ENCODE measurements at regions not wholly inside any gene's neighbourhood (a gene's known extent, or its start where the extent isn't known, plus 50 kb on each side); places are given as distances from the start of the nearest gene placed in this dataset.

- H3K9me3 ChIP-seq (ENCODE audit: low read depth, low read length) = no peaks in the 10 kb centered on the region
- TF ChIP-seq CTCF (IDR thresholded peaks at IDR 0.05; ENCODE audit: extremely low read depth, low read depth, low read length) = no peak
Measured at GRCh38 chr17:36756695-36757094, 155.3 kb downstream of the MRM1 start.

GRCh38 chr17:36760425-36760824, 159.0 kb downstream of the MRM1 start:
- Histone ChIP-seq H3K9me3 (ENCODE audit: low read depth, low read length) (no peaks in the 10 kb centered on the region), H2AFZ (ENCODE audit: low read length) (no peak overlapping the region), H4K20me1 (ENCODE audit: insufficient read depth, low read length) (no peaks in the 10 kb centered on the region), H3K27me3 (ENCODE audit: insufficient read depth, low read length) (peaks cover 3% of the 10 kb centered on the region), H3K4me2 (ENCODE audit: insufficient read depth, low read length) (no peak overlapping the region), H3K79me2 (ENCODE audit: insufficient read depth, low read length) (no peaks in the 10 kb centered on the region), H3K36me3 (ENCODE audit: insufficient read depth, low read length) (no peaks in the 10 kb centered on the region), H3K27ac (ENCODE audit: low read depth, low read length) (no peak overlapping the region), H3K4me3 (ENCODE audit: insufficient read depth, low read length) (no peak overlapping the region), H3K4me1 (ENCODE audit: insufficient read depth, low read length) (no peaks in the 10 kb centered on the region)
- no peak for TF ChIP-seq CTCF (IDR thresholded peaks at IDR 0.05; ENCODE audit: extremely low read depth, low read depth, low read length)
- DNase-seq (ENCODE audit: insufficient read length, low spot score, missing footprints) = no peak

More at GRCh38 chr17:36756695-36757094, 155.3 kb downstream of the MRM1 start:
- Histone ChIP-seq H3K4me1 (ENCODE audit: insufficient read depth, low read length) (no peaks in the 10 kb centered on the region), H2AFZ (ENCODE audit: low read length) (no peak overlapping the region), H3K36me3 (ENCODE audit: insufficient read depth, low read length) (no peaks in the 10 kb centered on the region), H3K27ac (ENCODE audit: low read depth, low read length) (no peak overlapping the region), H3K4me3 (ENCODE audit: insufficient read depth, low read length) (no peak overlapping the region), H4K20me1 (ENCODE audit: insufficient read depth, low read length) (no peaks in the 10 kb centered on the region), H3K27me3 (ENCODE audit: insufficient read depth, low read length) (peaks cover 5% of the 10 kb centered on the region), H3K4me2 (ENCODE audit: insufficient read depth, low read length) (no peak overlapping the region), H3K79me2 (ENCODE audit: insufficient read depth, low read length) (no peaks in the 10 kb centered on the region)
- no peak for DNase-seq (ENCODE audit: insufficient read length, low spot score, missing footprints)

- H3K27me3 ChIP-seq (ENCODE audit: insufficient read depth, low read length) = peaks cover 9% of the 10 kb centered on the region
- H2AFZ ChIP-seq (ENCODE audit: low read length) = no peak overlapping the region
Measured at GRCh38 chr17:36761203-36761950, 160.0 kb downstream of the MRM1 start.

More at GRCh38 chr17:36761203-36761950, 160.0 kb downstream of the MRM1 start:
- Histone ChIP-seq H3K4me1 (ENCODE audit: insufficient read depth, low read length) (no peaks in the 10 kb centered on the region), H3K27ac (ENCODE audit: low read depth, low read length) (no peak overlapping the region), H3K4me3 (ENCODE audit: insufficient read depth, low read length) (no peak overlapping the region), H3K36me3 (ENCODE audit: insufficient read depth, low read length) (no peaks in the 10 kb centered on the region), H3K9me3 (ENCODE audit: low read depth, low read length) (no peaks in the 10 kb centered on the region), H3K4me2 (ENCODE audit: insufficient read depth, low read length) (no peak overlapping the region), H4K20me1 (ENCODE audit: insufficient read depth, low read length) (no peaks in the 10 kb centered on the region), H3K79me2 (ENCODE audit: insufficient read depth, low read length) (no peaks in the 10 kb centered on the region)
- TF ChIP-seq CTCF (IDR thresholded peaks at IDR 0.05; ENCODE audit: extremely low read depth, low read depth, low read length) = no peak
- no peak for DNase-seq (ENCODE audit: insufficient read length, low spot score, missing footprints)
